ENCODE measurements at regions not wholly inside any gene's neighbourhood (a gene's known extent, or its start where the extent isn't known, plus 50 kb on each side); places are given as distances from the start of the nearest gene placed in this dataset.

DNA sequence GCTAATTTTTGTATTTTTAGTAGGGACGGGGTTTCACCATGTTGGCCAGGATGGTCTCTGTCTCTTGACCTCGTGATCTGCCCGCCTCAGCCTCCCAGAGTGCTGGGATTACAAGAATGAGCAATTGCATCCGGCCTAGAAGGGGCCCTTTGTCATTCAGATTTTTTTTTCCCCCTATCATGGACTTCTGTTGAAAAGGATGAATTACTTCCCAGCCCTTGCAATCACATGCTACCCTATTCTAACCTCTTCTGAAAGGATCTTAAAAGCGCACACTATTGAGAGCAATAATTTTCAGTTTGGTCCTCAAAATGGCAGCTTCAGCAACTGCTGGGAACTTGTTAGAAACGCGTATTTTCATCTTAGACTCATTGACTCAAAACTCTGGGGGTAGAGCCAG is 575.6 kb upstream of the KIRREL3 start:
- H3K79me1 ChIP-seq (ENCODE audit: low read depth in 1 of 2, low read length in 2 of 2), result no peaks in the 10 kb centered on the region
- no TSS peak for BruUV-seq (replicated peaks)
- POLR2A ChIA-PET (ENCODE audit: unreplicated experiment), result no interaction called here
- 83% methylated on average over 3 of the region's 7 CpGs; no CpG with 5 or more reads in 1 of the 2 experiments for WGBS, 2 experiments (ENCODE audit: extremely low coverage in 2 of 2, insufficient read length in 1 of 2)
- no peak overlapping the region for H2BK120ac ChIP-seq (ENCODE audit: low read depth, low read length)
- no peaks in the 10 kb centered on the region for H4K20me1 ChIP-seq (ENCODE audit: insufficient read depth, low read length)
- no peak overlapping the region for H4K5ac ChIP-seq (ENCODE audit: low read depth, low read length)
- H2BK20ac ChIP-seq (ENCODE audit: low read depth, low read length), result no peak overlapping the region
- TF ChIP-seq BHLHE40 (IDR thresholded peaks at IDR 0.05; ENCODE audit: low read depth, low read length), result no peak
- no peak for TF ChIP-seq CEBPB (IDR thresholded peaks at IDR 0.05; ENCODE audit: low read depth, low read length)
- no peak for TF ChIP-seq RAD21 (IDR thresholded peaks at IDR 0.05; ENCODE audit: low read length)
- TF ChIP-seq MAZ (IDR thresholded peaks at IDR 0.05; ENCODE audit: borderline replicate concordance, low read depth, low read length), result no peak
- TF ChIP-seq, protein P1, sequence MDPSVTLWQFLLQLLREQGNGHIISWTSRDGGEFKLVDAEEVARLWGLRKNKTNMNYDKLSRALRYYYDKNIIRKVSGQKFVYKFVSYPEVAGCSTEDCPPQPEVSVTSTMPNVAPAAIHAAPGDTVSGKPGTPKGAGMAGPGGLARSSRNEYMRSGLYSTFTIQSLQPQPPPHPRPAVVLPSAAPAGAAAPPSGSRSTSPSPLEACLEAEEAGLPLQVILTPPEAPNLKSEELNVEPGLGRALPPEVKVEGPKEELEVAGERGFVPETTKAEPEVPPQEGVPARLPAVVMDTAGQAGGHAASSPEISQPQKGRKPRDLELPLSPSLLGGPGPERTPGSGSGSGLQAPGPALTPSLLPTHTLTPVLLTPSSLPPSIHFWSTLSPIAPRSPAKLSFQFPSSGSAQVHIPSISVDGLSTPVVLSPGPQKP (IDR thresholded peaks at IDR 0.05; ENCODE audit: borderline replicate concordance, low read depth, low read length), result no peak
- no peak for TF ChIP-seq CHD1 (IDR thresholded peaks at IDR 0.05; ENCODE audit: low read depth, low read length)
- no peak for TF ChIP-seq FOS (IDR thresholded peaks at IDR 0.05; ENCODE audit: low read depth, low read length)
- no peak for TF ChIP-seq RFX5 (IDR thresholded peaks at IDR 0.05; ENCODE audit: low read depth, low read length)
- H3K9ac ChIP-seq (ENCODE audit: low read depth, low read length), result no peak overlapping the region
- H3K27ac ChIP-seq (ENCODE audit: insufficient read depth, low read length), result no peak overlapping the region
- no peak overlapping the region for H3K14ac ChIP-seq (replicated peaks; ENCODE audit: low read depth, low read length)
- H2AK5ac ChIP-seq (ENCODE audit: low read depth, low read length), result no peak overlapping the region
- H2BK5ac ChIP-seq (ENCODE audit: low read depth, low read length, poor library complexity, severe bottlenecking), result no peak overlapping the region
- no peaks in the 10 kb centered on the region for H3K4me1 ChIP-seq (ENCODE audit: control insufficient read depth, insufficient read depth, low read length)
- no peak overlapping the region for H3K18ac ChIP-seq (ENCODE audit: low read depth, low read length)
- no peak overlapping the region for H4K8ac ChIP-seq (ENCODE audit: low read depth in 2 of 2, low read length in 2 of 2)
- H3K9me1 ChIP-seq (ENCODE audit: insufficient read depth, low read length), result no peaks in the 10 kb centered on the region
- no peak overlapping the region for H2AK9ac ChIP-seq (replicated peaks; ENCODE audit: low read depth, low read length, poor library complexity)
- intact Hi-C loops (cut with micrococcal nuclease), result no loop called here
- no peak overlapping the region for H2AFZ ChIP-seq (replicated peaks; ENCODE audit: low read length, poor library complexity)
- H3K4me3 ChIP-seq (ENCODE audit: insufficient read depth, low read depth, low read length), result no peak overlapping the region
- ATAC-seq (ENCODE audit: low read depth), result no peak
- no peak overlapping the region for H3K4ac ChIP-seq (ENCODE audit: low read depth, low read length)
- no peaks in the 10 kb centered on the region for H3K27me3 ChIP-seq (ENCODE audit: control insufficient read depth, insufficient read depth, low read length)
- in situ Hi-C loops (cut with MboI; ENCODE audit: low sequenced_read_pairs), result no loop called here
- H3K9me3 ChIP-seq (ENCODE audit: control insufficient read depth, insufficient read depth, low read length), result no peaks in the 10 kb centered on the region
- H3K23ac ChIP-seq (ENCODE audit: low read depth, low read length), result no peak overlapping the region
- no peak overlapping the region for H2BK15ac ChIP-seq (ENCODE audit: low read depth, low read length)
- CTCF ChIA-PET, result no interaction called here
- no peak overlapping the region for H3K56ac ChIP-seq (ENCODE audit: extremely low read depth, insufficient read depth, low read length)
- no peak overlapping the region for H4K91ac ChIP-seq (ENCODE audit: insufficient read depth, low read depth, low read length)
- dilution Hi-C loops (cut with HindIII; ENCODE audit: low sequenced_read_pairs, unreplicated experiment), result no loop called here
- H3K36me3 ChIP-seq (ENCODE audit: control insufficient read depth, insufficient read depth, low read length), result no peaks in the 10 kb centered on the region
- no peak for DNase-seq
- no peak overlapping the region for H3K4me2 ChIP-seq (ENCODE audit: low read depth, low read length)
